ENCODE measurements at regions not wholly inside any gene's neighbourhood (a gene's known extent, or its start where the extent isn't known, plus 50 kb on each side); places are given as distances from the start of the nearest gene placed in this dataset.

- no peak for TF ChIP-seq CTCF (IDR thresholded peaks at IDR 0.05 in 2 of 3, conservative IDR thresholded peaks at IDR 0.05 in 1 of 3; ENCODE audit: insufficient read depth in 2 of 3, low read depth in 1 of 3, low read length in 3 of 3)
- TF ChIP-seq GATA2 (CRISPR knock-in tag; IDR thresholded peaks at IDR 0.05): no peak
- TF ChIP-seq HOXB6 (CRISPR knock-in tag; IDR thresholded peaks at IDR 0.05; ENCODE audit: borderline replicate concordance): no peak
- no peak for TF ChIP-seq ZNF121 (CRISPR knock-in tag; conservative IDR thresholded peaks at IDR 0.05)
- no peak for TF ChIP-seq SREBF2 (CRISPR knock-in tag; IDR thresholded peaks at IDR 0.05)
- no peak for TF ChIP-seq ZBTB33 (CRISPR knock-in tag; IDR thresholded peaks at IDR 0.05)
- TF ChIP-seq USF1 (CRISPR knock-in tag; IDR thresholded peaks at IDR 0.05): no peak
- TF ChIP-seq TCFL5 (CRISPR knock-in tag; conservative IDR thresholded peaks at IDR 0.05): no peak
- no peak for TF ChIP-seq EP300 (IDR thresholded peaks at IDR 0.05; ENCODE audit: low read length)
Measured at GRCh38 chr6:19694697-19695096, 142.5 kb upstream of the ID4 start.
